Islet of Langerhans (tissue), 1 donor: ENCODE measurements at regions not wholly inside any gene's neighbourhood (a gene's known extent, or its start where the extent isn't known, plus 50 kb on each side); places are given as distances from the start of the nearest gene placed in this dataset.
"Not testable (repeated sequence)": the region's sequence is repeated elsewhere in the genome, so short reads cannot be mapped to it uniquely, and the experiment has no call there.

Source experiments
- FAIRE-seq: peaks from one replicate; lab custom pipeline; 2011; peaks lifted over from hg19 to GRCh38; lab: Jason Lieb, UNC

GRCh38 chr2:395886-396285, 108.0 kb upstream of the ALKAL2 start:
- no peak for FAIRE-seq

- FAIRE-seq, result no peak
Observed at GRCh38 chr2:393711-394696, 106.1 kb upstream of the ALKAL2 start.

- no peak for FAIRE-seq
Observed at GRCh38 chr2:392926-393280, 105.0 kb upstream of the ALKAL2 start.

- FAIRE-seq, result no peak
Observed at GRCh38 chr2:392181-392925, 104.5 kb upstream of the ALKAL2 start.

- no peak for FAIRE-seq
Observed at GRCh38 chr2:391696-392095, 103.8 kb upstream of the ALKAL2 start.

- FAIRE-seq, result no peak
Observed at GRCh38 chr2:390959-391358, 103.1 kb upstream of the ALKAL2 start.

GRCh38 chr2:389985-390384, 102.1 kb upstream of the ALKAL2 start:
- FAIRE-seq, result not testable (repeated sequence)

- not testable (repeated sequence) for FAIRE-seq
Observed at GRCh38 chr2:388752-389151, 100.9 kb upstream of the ALKAL2 start.

- FAIRE-seq, result no peak
Observed at GRCh38 chr2:387980-388421, 100.1 kb upstream of the ALKAL2 start.

- no peak for FAIRE-seq
Observed at GRCh38 chr2:386406-387103, 98.7 kb upstream of the ALKAL2 start.

- FAIRE-seq, result no peak
Observed at GRCh38 chr2:385785-386184, 97.9 kb upstream of the ALKAL2 start.

- FAIRE-seq, result no peak
Observed at GRCh38 chr2:385061-385460, 97.2 kb upstream of the ALKAL2 start.

GRCh38 chr2:383888-384287, 96.0 kb upstream of the ALKAL2 start:
- no peak for FAIRE-seq

GRCh38 chr2:383178-383577, 95.3 kb upstream of the ALKAL2 start:
- no peak for FAIRE-seq

GRCh38 chr2:382728-383022, 94.8 kb upstream of the ALKAL2 start:
- no peak for FAIRE-seq

GRCh38 chr2:381941-382727, 94.2 kb upstream of the ALKAL2 start:
- FAIRE-seq, result no peak

GRCh38 chr2:381181-381580, 93.3 kb upstream of the ALKAL2 start:
- FAIRE-seq, result no peak

- no peak for FAIRE-seq
Observed at GRCh38 chr2:380772-381171, 92.9 kb upstream of the ALKAL2 start.

GRCh38 chr2:380221-380620, 92.3 kb upstream of the ALKAL2 start:
- FAIRE-seq, result no peak

GRCh38 chr2:379778-380177, 91.9 kb upstream of the ALKAL2 start:
- FAIRE-seq, result no peak

GRCh38 chr2:378364-378763, 90.5 kb upstream of the ALKAL2 start:
- no peak for FAIRE-seq

- FAIRE-seq, result no peak
Observed at GRCh38 chr2:377414-377813, 89.5 kb upstream of the ALKAL2 start.
